Nephron (organoid): ENCODE measurements at regions not wholly inside any gene's neighbourhood (a gene's known extent, or its start where the extent isn't known, plus 50 kb on each side); places are given as distances from the start of the nearest gene placed in this dataset.

ENCODE experiments used
- H3K27ac Mint-ChIP-seq, 3 experiments: 2 replicates each; pipeline ENCODE4 v1.8.0; 2020; ENCODE audit warnings: mixed read lengths in 3 of 3, mild to moderate bottlenecking in 2 of 3, moderate library complexity in 1 of 3
- H3K27me3 Mint-ChIP-seq: 2 replicates; pipeline ENCODE4 v1.8.0; 2021; ENCODE audit warnings: low read depth, mild to moderate bottlenecking, moderate library complexity, mixed read lengths
- H3K36me3 Mint-ChIP-seq: 2 replicates; pipeline ENCODE4 v1.8.0; 2020; ENCODE audit warnings: low read depth, mixed read lengths
- H3K4me1 Mint-ChIP-seq: 2 replicates; pipeline ENCODE4 v1.8.0; 2020; ENCODE audit warnings: mixed read lengths
- H3K4me3 Mint-ChIP-seq, 3 experiments: 2 replicates each; pipeline ENCODE4 v1.8.0; 2020; ENCODE audit warnings: mild to moderate bottlenecking in 3 of 3, mixed read lengths in 3 of 3, moderate library complexity in 2 of 3
- H3K9me3 Mint-ChIP-seq: 2 replicates; pipeline ENCODE4 v1.8.0; 2020; ENCODE audit warnings: mixed read lengths
- TF ChIP-seq, protein P1 (sequence below), 3 experiments: fragments of 200-600 bp; sonication (generic); IDR thresholded peaks; one replicate each; pipeline ENCODE4 v1.5.0; 2021; ENCODE audit warnings: antibody characterized with exemption in 3 of 3; ENCODE audit not compliant: unreplicated experiment in 3 of 3

DNA sequence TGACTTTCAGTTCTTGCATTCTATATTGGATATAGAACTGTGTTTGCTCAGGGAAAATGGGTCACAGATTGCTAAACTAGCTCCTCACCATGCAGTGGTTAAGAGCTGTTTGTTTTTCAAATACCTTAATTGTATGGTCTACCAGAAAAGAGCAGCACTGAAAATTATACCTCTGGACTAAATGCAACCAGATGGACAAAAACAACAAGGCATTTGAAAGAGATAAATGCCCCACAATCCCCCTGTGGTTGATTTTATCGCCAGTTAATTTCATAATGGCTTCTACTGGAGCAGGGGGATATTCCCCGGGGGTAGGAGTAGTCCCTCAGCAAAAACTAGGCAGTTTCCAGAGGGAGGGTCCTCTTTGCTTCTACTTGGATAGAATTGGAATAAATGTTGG lies 267.9 kb upstream of the TNP1 start:
- peaks cover 5% of the 10 kb centered on the region for H3K27me3 Mint-ChIP-seq
- peaks cover 7% of the 10 kb centered on the region for H3K9me3 Mint-ChIP-seq
- H3K4me3 Mint-ChIP-seq: no peak overlapping the region
- no peaks in the 10 kb centered on the region for H3K4me1 Mint-ChIP-seq
- H3K27ac Mint-ChIP-seq: no peak overlapping the region
- H3K36me3 Mint-ChIP-seq: no peaks in the 10 kb centered on the region
- TF ChIP-seq, protein P1, sequence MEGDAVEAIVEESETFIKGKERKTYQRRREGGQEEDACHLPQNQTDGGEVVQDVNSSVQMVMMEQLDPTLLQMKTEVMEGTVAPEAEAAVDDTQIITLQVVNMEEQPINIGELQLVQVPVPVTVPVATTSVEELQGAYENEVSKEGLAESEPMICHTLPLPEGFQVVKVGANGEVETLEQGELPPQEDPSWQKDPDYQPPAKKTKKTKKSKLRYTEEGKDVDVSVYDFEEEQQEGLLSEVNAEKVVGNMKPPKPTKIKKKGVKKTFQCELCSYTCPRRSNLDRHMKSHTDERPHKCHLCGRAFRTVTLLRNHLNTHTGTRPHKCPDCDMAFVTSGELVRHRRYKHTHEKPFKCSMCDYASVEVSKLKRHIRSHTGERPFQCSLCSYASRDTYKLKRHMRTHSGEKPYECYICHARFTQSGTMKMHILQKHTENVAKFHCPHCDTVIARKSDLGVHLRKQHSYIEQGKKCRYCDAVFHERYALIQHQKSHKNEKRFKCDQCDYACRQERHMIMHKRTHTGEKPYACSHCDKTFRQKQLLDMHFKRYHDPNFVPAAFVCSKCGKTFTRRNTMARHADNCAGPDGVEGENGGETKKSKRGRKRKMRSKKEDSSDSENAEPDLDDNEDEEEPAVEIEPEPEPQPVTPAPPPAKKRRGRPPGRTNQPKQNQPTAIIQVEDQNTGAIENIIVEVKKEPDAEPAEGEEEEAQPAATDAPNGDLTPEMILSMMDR (IDR thresholded peaks at IDR 0.05; ENCODE audit: unreplicated experiment in 3 of 3): no peak

DNA sequence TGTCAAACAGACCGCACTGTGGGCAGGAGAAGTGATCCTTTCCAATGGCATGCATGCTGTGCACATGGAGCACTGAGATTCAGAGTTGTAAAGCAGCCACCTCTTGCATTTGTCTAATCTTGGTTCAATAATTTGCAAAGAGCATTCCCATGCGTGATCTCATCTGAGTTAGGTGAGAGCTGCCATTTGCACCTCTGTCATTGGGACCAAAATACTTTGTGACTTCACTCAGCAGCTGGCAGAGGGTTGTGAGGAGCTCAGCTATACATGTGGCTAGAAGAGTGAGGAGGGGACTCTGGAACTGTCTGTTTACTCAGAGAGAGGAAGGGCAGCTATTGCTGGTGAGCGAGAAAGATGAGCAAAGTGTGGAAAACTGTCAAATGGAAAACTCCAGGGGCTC lies 265.1 kb upstream of the TNP1 start:
- H3K27ac Mint-ChIP-seq: no peak overlapping the region
- no peaks in the 10 kb centered on the region for H3K4me1 Mint-ChIP-seq
- H3K36me3 Mint-ChIP-seq: no peaks in the 10 kb centered on the region
- peaks cover 3% of the 10 kb centered on the region for H3K9me3 Mint-ChIP-seq
- no peak overlapping the region for H3K4me3 Mint-ChIP-seq
- TF ChIP-seq, protein P1 (IDR thresholded peaks at IDR 0.05; ENCODE audit: unreplicated experiment in 3 of 3): no peak
- H3K27me3 Mint-ChIP-seq: peaks cover 10% of the 10 kb centered on the region

DNA sequence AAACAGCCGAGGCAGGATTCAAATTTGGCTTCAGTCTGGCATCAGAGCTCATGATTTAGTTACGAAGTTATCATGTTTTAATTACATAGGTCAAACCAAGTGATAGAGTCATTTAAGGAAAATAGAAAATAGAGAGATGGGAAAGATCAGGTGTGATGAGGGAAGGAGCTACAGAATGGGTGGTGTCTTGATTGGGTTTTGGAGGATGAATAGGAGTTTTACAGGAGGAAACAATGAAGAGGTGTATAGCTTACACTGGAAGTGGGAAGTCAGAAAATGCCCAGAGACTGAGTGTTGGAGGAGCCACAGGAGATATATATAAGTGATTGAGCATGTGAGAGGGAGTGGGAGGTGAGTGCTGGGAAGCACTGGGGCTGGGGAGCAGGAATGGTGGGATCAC lies 264.2 kb upstream of the TNP1 start:
- TF ChIP-seq, protein P1 (IDR thresholded peaks at IDR 0.05; ENCODE audit: unreplicated experiment in 3 of 3): no peak

DNA sequence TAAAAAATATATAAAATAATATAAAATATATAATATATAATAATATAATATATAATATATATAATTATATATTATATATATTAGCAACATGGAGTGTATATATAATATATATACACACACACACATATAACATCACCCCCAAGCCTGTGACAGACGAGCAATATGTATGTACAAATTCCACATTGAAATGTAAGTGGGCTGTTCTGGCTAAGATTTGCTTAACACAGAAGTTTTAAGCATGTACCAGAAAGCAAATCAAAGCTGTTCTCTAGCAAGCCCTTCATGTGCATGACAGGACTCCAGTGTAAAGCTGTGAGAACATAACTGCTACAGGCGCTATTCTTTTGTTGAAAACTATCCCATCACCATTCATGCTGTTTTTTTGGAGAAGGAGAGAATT lies 261.7 kb upstream of the TNP1 start:
- TF ChIP-seq, protein P1 (IDR thresholded peaks at IDR 0.05; ENCODE audit: unreplicated experiment in 3 of 3): no peak

More for the DNA sequence above, 264.2 kb upstream of the TNP1 start:
- Mint-ChIP-seq H3K4me3 (no peak overlapping the region), H3K4me1 (no peaks in the 10 kb centered on the region), H3K36me3 (no peaks in the 10 kb centered on the region), H3K27me3 (peaks cover 10% of the 10 kb centered on the region), H3K9me3 (no peaks in the 10 kb centered on the region), H3K27ac (no peak overlapping the region)

DNA sequence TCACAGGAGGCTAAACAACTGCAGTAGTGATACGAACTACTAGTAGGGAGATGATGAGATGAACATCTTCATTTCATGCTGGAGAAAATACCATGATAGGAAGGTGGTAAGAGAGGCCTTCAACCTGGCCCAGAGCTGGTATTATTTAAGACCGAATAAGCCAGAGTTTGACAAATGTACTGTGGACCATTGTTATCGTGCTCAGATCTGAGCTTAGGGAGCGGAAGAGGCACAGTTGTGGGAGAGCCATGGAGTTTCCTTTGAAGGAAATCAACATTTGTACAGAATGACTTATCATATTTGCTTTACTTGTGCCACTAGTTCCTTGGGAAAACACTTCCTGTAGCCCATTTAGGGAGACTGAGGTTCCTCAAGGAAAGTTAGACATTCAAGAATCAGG lies 260.6 kb upstream of the TNP1 start:
- TF ChIP-seq, protein P1 (IDR thresholded peaks at IDR 0.05; ENCODE audit: unreplicated experiment in 3 of 3): no peak
- Mint-ChIP-seq H3K4me3 (no peak overlapping the region), H3K36me3 (no peaks in the 10 kb centered on the region), H3K27me3 (peaks cover 10% of the 10 kb centered on the region), H3K27ac (no peak overlapping the region), H3K9me3 (no peaks in the 10 kb centered on the region), H3K4me1 (no peaks in the 10 kb centered on the region)

More for the DNA sequence above, 261.7 kb upstream of the TNP1 start:
- H3K4me1 Mint-ChIP-seq: no peaks in the 10 kb centered on the region
- no peaks in the 10 kb centered on the region for H3K36me3 Mint-ChIP-seq
- H3K4me3 Mint-ChIP-seq: no peak overlapping the region
- no peaks in the 10 kb centered on the region for H3K9me3 Mint-ChIP-seq
- H3K27me3 Mint-ChIP-seq: peaks cover 10% of the 10 kb centered on the region
- H3K27ac Mint-ChIP-seq: no peak overlapping the region

DNA sequence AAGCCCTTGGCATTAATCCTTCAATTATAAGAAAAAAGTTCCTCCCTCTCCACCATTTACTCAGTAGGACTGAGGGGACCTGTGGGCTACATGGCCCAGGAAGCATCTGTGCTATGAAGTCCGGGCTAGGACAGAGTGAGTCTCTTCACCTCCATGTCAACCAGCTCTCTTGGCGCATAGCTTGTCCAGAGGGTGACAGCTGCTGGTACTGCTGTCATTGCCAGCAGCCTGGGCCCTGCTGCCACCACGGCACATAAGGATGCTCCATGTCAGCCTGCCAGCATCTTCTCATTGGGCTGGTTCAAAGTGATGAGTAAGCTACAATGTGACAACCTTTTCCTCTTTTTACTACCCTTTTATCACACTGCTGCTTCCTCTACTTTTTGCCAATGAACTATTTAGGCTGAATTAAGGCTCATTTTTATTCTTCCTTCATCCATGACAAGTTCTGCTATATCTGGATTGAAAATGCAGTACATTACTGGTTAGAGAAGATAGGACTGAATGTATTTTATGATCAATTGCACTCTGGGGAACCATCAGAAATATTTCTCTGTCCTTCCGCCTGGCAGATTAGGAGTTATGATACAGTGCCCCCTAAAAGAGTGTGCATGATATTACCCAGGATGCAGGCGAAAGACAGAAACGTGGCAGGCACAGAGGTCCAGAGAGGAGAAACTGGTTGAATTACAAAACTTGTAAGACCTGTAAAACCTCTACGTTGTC lies 258.9 kb upstream of the TNP1 start:
- peaks cover 8% of the 10 kb centered on the region for H3K27me3 Mint-ChIP-seq
- no peaks in the 10 kb centered on the region for H3K9me3 Mint-ChIP-seq
- no peaks in the 10 kb centered on the region for H3K36me3 Mint-ChIP-seq
- no peaks in the 10 kb centered on the region for H3K4me1 Mint-ChIP-seq
- TF ChIP-seq, protein P1 (IDR thresholded peaks at IDR 0.05; ENCODE audit: unreplicated experiment in 3 of 3): no peak
- no peak overlapping the region for H3K27ac Mint-ChIP-seq
- H3K4me3 Mint-ChIP-seq: no peak overlapping the region
